Activated CD4-positive, alpha-beta T cell treated with anti-CD3 and anti-CD28 coated beads, Interleukin-2, Interleukin-6, amounts not matched to agents 100 ng/mL and 50 ng/mL, durations not matched to agents 16 hours and 8 hours (primary cell): ENCODE measurements at regions not wholly inside any gene's neighbourhood (a gene's known extent, or its start where the extent isn't known, plus 50 kb on each side); places are given as distances from the start of the nearest gene placed in this dataset.
"Not testable (repeated sequence)": the region's sequence is repeated elsewhere in the genome, so short reads cannot be mapped to it uniquely, and the experiment has no call there.

Experiments used
- DNase-seq: peaks from one replicate; pipeline ENCODE4 v3.0.0-alpha.2; 2020

DNA sequence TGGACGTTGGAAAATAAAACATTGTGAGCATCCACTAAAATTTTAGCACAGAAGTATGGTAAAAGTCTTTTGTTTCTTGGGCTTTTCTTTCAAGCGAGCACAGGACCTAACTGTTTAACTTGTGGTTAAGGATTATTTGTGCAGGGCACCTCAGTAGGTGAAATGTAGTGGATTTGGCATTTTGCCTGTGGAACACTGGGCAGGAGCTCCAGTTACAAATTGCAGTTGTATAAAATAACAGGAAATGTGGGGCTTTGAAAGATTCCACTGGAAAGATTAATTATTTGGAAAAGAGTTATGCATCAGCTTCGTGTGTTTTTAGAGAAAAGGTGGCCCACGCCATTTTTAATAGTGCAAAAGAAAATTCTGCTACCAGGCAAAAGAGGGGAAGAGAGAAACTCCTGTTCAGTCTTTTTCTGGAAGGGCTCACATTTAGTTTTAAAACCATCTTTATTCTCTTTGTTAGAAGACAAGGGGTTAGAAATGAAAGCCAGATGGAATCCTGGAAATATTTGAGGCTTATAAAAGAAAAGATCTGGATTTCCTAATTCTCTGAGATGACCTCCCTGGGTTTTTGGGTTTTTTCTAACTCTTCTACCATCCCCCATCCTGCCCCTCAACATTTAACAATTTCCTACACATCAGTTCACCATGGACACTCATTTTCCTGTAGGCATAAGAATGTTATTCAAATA is 144.3 kb upstream of the SERTAD2 start:
- no peak for DNase-seq

DNA sequence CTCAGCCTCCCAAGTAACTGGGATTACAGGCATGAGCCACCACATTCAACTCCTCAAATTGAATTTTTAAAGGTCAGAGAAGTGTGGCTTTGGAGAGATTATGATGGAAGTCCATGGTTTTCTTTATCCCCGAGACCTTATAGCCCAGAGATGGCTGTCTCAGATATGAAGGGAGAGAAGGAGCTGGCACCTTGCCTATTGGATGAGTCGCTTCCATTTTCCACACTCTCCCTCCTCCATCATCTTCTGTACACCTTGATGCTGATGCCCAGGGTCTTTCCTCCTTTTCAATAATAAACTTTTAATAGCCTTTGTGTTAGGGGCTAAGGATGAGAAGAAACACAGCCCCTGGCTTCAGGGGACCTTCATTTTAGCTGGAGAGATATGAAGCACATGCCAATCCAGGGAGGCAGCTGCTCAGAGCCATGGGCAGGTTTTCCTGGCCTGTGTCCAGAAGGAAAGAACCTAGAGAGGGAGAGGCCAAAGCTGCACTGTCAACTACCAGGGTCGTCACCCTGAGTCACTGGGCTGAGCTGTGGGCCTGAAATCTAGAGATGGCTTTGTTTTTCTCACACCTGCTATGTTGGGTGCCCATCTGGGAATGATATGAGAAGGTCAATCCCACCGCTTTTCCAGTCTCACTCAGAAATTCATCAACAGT is 146.0 kb upstream of the SERTAD2 start:
- no peak for DNase-seq

DNA sequence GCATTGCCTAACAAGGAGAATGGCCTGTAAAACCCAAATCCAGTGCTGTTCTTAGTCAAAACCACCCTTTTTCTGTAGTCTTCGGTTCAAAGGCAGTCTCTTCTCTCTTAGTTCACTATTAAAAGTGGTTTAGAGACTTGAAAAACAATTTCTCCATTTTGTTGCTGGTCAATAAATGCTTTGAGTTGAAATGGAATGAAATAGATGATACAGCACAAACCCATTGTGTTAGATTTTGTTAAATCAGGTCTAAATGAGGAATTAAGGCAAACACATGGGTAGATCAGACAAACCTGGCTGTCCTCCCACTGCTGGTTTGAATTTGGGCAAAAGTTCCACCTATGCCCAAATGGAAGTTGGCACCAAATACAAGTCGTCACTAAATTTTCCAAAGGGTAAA is 150.1 kb upstream of the SERTAD2 start:
- no peak for DNase-seq

DNA sequence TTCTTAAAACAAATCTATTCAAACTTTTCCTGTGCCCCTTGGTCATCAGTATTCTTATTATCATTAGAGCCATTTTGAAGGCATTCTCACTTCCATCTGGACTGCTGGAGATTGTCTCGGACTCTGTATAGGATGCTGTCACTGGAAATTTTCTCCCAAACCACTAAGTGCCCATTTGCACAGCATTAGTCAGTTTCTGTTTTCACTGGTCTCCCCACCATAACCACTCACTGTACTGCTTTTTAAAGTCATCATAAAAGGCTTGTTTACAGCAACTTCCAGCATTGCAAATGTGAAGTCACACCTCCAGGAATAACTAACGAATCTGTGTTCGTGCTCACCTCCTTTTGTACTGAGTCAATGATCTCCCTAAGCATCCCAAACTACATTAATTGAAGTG is 150.9 kb upstream of the SERTAD2 start:
- no peak for DNase-seq

DNA sequence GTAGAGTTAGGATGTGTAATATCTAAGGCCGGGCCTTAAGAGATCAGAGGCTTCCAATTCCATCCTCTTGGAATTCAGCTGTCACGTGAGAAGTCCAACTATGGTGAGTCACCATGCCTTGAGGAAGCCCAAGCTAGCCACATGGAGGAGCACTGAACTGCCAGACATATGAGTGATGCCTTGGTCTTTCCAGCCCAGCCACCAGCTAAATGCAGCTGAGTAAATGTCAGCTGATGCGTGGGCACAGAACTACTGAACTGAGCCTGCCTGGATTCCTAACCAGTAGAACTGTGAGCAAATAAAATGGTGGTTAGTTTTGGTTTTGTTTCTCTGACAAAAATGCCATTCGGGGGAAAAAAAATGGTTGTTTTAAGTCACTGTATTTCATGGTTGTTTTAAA is 153.7 kb upstream of the SERTAD2 start:
- DNase-seq: peak; percentile 35

DNA sequence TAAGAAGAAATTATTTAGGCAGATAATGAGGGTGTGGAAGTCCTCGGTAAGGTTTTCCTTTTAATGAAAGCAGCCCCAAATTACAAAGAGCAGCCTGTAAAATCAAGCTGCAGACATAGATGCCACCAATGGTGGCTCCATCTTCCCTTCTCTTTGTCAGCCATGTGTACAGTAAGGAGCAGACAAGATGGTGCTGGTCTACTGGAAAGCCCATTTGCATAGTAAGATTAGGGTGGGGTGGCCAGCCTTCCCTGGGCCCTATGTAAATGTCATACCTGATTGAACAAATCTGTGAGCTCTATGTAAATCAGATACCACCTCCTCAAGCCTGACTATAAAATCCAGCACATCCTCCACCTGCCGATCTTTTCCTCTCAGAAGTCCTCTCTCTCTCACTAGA is 154.4 kb upstream of the SERTAD2 start:
- DNase-seq: no peak

DNA sequence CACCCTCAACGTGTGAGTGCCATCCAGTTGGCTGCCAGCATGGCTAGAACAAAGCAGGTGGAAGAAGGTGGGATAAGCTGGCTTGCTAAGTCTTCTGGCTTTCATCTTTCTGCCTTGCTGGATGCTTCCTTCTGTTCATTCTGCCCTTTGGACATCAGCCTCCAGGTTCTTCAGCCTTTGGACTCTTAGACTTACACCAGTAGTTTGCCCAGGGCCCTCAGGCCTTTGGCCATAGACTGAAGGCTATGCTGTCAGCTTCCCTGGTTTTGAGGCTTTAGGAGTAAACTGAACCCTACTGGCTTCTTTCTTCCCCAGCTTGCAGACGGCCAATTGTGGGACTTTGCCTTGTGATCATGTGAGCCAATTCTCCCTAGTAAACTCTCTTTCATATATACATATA is 155.0 kb upstream of the SERTAD2 start:
- DNase-seq: no peak

DNA sequence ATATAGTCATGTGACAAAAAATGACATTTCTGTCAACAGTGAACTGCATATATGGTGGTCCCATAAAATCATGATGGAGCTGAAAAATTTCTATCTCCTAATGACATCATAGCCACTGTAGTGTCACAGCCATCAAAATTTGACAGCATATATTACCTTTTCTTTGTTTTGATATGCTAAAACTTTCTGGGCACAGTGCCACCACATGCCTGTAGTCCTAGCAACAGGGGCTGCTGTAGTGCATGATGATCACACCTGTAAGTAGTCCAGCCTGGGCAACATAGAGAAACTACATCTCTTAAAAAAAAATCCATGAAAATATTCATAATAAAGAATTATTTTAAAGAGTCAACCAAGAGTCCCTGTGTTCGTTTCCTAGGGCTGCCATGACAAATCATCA is 155.5 kb upstream of the SERTAD2 start:
- DNase-seq: no peak

DNA sequence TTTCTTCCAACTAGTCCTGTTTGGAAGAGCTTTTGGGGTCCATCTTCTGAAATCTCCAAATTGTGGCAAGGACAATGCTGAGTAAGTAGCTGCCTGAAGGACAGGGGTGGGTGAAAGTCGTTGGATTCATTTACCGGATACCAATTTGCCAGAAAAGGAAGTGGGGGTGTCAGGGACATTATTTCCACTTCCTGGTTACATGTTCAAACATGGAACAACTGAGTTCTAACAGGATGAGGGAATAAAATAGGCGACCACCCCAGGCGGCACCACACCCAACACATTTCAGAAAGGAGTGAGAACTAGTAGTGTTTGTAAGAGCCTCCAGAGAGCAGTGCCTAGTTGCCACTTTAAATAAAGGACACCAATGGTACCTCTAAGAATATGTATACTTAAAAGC is 158.6 kb upstream of the SERTAD2 start:
- DNase-seq: no peak

DNA sequence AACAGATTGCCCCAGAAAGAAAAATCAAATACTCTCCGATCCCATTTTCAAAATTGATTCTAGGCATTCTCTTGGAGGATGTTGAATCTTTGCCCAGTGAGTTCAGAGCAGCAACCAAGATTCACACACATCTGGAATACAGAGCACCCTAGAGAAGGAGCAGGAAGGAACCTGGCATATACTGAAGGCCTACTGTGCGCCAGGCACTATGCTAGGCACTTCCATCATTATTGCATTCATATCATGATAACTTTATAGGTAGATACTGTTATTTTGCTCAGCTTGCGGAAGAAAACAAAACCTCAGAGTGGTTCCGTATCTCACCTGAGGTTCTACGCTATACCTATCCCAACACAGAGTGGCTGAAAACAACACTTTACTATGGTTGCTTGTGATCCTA is 160.3 kb upstream of the SERTAD2 start:
- DNase-seq: no peak

DNA sequence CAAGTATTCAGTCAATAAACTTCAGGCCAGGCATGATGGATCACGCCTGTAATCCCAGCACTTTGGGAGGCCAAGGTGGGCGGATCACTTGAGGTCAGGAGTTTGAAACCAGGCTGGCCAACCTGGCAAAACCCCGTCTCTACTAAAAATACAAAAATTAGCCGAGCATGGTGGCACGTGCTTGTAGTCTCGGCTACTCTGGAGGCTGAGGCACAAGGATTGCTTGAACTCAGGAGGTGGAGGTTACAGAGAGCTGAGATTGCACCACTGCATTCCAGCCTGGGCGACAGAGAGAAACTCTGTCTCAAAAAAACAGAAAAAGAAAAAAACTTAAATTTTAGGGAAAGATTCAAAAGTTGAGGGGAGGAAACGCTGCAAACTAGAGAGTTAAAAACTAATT is 162.8 kb upstream of the SERTAD2 start:
- not testable (repeated sequence) for DNase-seq

DNA sequence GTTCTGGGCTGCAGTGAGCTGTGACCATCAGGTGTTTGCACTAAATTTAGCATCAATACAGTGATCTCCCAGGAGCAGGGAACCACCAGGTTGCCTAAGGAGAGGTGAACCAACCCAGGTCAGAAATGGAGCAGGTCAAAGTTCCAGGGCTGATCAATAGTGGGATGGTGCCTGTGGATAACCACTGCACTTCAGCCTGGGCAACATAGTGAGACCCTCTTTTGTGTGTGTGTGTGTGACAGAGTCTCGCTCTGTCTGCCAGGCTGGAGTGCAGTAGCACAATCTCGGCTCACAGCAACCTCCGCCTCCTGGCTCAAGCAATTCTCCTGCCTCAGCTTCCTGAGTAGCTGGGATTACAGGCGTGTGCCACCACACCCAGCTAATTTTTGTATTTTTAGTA is 163.7 kb upstream of the SERTAD2 start:
- no peak for DNase-seq

DNA sequence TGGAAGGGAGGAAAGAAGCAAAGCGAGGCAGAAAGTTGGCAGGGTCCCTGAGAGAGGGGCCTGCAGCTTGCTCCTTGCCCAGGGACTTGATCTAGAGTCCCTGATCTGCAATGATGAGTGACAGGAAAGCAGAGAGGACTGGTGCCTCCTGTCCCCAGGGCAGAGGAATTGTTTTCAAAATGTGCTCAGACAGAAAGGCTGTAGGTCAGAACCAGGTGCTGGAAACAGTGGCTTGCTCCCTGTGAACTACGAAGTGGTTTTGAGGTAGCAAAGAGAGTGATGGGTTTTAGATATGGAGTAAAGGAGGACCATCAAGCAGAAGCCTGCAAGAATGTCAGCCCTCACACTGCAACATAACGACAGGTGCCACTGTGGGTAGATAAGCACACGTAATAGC is 164.9 kb upstream of the SERTAD2 start:
- no peak for DNase-seq

DNA sequence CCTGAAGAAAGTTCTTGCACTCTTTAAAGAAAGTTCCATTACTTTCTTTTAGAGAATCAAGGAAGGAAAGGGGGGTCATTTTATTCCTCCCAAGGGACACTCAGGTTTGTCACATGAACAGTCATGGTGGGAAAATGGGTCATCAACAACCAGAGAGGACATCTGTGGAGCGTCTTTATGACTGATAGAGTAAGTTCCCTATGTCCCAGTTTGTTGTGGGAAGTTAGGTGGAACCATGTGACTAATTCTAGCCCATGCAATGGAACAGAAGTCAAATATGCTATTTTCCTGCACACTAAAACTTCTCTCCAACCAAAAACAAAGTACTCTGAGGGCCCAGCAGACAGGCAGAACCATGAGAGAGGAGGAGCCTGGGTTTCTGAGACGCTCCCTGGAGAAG is 165.6 kb upstream of the SERTAD2 start:
- DNase-seq: peak; percentile 4

DNA sequence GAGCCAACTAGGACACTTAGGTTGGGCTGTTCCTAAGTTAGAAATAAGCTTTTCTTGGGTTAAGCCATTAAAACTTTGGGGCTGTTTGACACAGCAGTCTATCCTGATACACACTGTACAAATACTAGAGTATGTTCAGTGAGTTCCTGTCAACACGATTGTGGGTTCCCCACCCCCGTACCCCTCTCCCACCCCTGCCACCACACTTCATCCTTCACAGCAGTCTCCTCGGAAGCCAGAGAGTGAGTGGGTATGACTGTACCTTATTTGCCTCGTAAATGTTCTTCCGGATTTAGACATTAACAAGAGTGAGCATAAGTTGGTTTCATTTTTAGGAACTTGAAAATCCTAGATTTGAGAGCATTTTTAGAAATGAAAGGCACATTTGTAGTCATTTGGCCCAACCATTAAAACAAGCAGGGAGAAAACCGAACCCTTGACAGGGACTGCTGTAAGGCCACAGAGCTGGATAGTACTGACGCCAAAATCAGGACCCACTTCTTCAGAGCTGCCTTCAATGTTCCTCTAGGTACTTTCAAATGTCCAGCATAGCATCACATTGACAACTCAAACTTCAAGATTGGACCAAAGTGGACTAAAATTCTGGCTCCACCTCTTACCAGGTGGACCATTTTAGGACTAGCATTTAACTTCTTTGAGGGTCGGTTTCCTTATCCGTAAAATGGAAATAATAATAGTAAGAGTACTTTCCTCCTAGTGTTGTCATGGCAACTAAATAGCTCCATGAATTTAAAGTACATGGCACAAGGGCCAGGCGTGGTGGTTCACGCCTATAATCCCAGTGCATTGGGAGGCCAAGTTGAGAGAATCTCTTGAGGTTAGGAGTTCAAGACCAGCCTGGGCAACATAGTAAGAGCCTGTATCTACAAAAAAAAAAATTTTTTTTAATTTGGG is 166.3 kb upstream of the SERTAD2 start:
- DNase-seq: peak; percentile 73

DNA sequence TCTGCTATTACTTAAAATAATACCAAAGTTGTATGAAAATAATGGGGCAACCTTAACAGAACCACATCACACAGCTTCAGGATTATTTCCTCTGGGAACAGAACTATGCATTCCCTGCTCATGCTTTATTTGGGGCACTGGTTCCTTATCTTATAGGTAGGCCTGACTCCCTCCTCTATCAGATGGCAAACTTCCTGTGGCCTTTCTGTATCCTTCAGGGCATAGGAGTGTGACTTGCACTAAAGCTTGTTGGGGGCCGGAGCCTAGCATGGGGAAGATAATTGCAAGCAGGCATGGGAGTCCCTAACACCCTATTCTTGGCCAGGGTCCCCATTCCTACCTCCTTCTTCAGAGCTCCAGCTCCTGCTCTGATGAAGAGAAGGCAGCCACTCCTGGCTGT is 167.2 kb upstream of the SERTAD2 start:
- DNase-seq: no peak

DNA sequence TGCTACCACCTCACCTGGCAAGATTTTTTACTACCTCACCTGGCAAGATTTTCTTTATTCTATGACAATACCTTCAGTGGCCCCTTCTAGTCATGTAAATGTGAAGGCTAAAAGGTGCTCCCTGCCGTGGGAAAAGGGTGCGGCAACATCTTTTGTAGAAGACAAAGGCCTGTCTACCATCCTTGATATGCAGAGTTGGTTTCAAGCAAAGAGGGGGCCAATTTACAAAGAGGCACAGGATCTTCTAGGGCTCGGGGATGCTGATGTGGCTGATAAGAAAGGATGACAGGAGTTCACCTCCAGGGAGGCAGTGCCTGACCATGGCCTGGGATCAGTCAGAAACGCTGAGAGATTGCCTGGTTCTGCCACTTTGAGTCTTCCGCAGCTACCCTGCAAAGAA is 165.4 kb upstream of the SLC1A4 start:
- no peak for DNase-seq

DNA sequence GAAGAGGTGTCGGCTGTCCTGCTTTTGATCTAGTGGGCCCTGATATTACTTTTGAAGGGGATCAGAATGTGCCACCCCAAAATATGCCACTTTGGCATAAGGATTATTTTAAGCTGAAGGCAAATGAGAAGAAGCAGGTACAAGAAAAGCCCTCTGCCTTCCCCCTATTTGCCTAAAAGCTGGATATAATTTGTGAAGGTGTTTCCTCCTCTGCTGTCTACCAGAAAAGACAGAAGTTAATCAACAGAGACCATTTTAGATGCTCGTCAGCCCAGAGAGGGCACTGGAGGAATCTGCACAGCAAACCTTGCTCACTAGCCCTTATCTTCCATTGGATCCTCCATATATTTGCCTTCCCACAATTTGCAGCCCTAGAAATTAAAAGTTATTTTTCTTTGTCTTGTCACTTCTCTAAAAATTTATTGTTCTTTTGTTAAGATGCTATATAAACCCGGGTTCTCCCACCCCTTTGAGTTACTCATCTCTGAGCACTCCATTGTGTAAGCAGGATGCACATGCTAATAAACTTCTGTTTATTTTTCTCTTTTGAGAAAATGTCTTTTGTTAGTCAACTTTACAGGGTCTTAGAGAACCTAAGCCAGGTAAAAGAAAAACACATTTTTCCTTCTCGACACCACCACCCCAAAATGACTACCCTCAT is 163.2 kb upstream of the SLC1A4 start:
- DNase-seq: no peak

DNA sequence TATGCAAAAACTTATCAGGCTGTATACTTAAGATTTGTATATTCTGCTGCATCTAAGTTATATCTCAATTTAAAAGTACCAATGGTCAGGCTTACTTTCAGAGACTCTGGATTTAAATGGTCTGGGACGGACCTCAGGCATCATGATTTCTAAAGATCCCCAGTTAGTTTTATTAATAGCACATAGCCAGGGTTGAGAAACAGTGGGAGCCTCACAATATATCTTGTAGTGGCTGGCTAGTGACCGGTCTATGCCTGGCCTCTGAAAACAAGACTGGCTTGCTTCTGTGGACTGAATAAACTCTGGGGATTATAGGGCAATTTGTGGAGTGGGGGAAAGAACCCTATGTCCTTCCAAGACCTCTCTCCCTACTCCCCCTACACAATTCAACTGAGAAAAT is 162.5 kb upstream of the SLC1A4 start:
- no peak for DNase-seq

DNA sequence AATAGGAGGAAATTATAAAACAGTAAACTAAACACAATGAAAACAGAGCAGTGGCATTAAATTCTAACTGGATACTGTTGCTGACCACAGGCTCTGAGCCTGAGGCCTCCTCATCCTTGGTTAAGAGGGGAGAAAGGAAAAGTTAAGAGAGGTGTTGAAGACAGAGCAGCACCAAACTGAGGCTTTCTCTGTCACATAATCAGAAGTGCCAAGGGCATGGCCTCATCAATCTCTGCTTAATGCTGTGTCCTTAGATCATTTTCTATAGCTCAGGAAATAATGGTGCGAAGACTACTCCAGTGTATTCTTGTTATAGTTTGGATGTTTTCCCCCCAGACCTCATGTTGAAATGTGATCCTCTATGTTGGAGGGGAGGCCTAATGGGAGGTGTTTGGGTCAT is 160.9 kb upstream of the SLC1A4 start:
- DNase-seq: no peak

DNA sequence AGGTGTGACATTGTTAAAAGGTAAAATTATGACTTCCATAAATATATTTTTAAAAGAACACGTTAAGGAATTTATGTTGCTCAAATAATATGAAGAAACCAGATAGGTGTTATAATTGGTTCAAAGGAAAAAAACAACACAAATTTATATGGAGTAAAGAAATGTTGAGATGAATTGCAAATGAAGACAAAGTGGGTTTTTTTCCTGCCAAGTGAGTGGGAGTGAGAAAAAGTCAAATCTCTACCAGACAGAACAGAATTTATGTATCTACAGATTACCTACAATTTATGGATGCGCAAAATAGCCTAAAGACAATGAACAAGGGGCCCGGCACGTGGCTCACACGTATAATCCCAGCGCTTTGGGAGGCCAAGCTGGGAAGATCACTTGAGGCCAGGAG is 159.7 kb upstream of the SLC1A4 start:
- no peak for DNase-seq

DNA sequence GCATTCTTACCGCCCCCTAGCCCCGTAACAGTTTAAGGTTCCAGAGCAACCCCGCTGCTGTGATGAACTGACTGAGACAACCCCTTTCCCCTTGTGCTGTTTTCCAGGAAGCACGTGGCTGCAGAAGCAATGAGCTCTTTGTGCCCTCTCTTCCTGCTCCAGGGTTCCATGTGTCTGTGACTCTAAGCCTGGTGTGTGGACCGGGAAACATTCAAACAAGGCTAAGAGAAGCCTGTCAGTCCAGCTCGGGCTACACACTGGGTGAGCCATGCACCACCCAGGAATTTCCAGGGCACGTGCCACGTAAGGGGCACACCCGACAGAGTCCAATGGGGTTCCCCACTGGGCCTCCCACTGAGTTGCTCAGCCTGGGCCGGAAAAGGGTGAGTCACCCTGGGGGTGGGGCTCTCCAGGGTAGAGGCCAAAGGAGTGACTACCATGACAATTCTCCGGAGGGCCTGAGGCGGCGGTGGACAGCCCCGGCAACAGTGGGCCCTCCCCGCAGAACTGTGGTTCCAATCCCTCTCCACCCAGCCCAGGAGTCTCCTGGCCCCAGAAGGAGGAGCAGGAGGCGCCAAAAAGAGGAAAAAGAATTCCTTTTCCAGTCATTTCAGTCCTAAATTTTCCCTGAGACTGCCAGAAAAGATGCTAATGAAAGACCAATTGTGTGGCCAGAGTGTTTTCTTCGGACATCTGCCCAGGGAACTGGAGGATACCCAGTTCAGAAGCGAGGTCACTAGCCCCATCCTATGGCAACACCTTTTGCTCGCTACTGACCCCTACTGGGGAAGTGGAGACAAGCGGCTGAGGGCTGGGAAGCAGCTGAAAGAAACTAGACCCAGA is 157.8 kb upstream of the SLC1A4 start:
- peak; percentile 92 for DNase-seq

DNA sequence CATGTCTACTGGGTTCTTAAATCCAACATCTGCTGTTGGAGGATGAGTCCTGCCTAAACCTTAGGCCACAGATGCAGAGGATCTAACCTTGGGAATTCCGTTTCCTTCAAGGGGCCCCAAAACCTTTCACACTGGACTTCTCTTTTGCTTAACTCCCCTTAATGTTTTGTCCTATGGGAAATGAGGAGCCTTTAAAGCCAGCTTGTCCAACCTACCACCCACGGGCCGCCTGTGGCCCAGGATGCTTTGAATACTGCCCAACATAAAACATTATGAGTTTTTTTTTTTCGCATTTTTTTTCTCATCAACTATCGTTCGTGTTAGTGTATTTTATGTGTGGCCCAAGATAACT is 157.2 kb upstream of the SLC1A4 start:
- DNase-seq: no peak
